IMR-90 (cell line): ENCODE measurements at regions not wholly inside any gene's neighbourhood (a gene's known extent, or its start where the extent isn't known, plus 50 kb on each side); places are given as distances from the start of the nearest gene placed in this dataset.

Experiments used
- ATAC-seq: fragments of 200-7000 bp; cut with Tn5 transposase; 2 replicates; pipeline ENCODE4 v1.9.1; 2020; ENCODE audit warnings: low read depth, mild to moderate bottlenecking, moderate library complexity
- BruUV-seq: library from RNA; stranded (reverse); fragments of 400-500 nt; replicated peaks from 2 replicates; lab custom pipeline; 2021; lab: Mats Ljungman, UMichigan
- CTCF ChIA-PET: fragments of 300-600 bp; formaldehyde crosslinking; extraction: SDS; loops from one replicate; lab custom pipeline; 2021; ENCODE audit warnings: antibody characterized with exemption; lab: Yijun Ruan, JAX
- POLR2A ChIA-PET: fragments of 300-600 bp; sonication (Branson Sonifier 250); formaldehyde crosslinking; loops from one replicate; lab custom pipeline; 2022; ENCODE audit warnings: antibody characterized with exemption; ENCODE audit not compliant: unreplicated experiment; lab: Charles Lee
- DNase-seq: peaks from one replicate; pipeline ENCODE4 v3.0.0; 2013
- H2AFZ ChIP-seq: replicated peaks from 2 replicates; pipeline ENCODE3; 2013; ENCODE audit warnings: low read length, mild to moderate bottlenecking; ENCODE audit not compliant: poor library complexity
- H2AK5ac ChIP-seq: 2 replicates; pipeline ENCODE4 v1.6.1; 2013; ENCODE audit warnings: low read depth, low read length, inconsistent platforms
- H2AK9ac ChIP-seq: replicated peaks from 2 replicates; pipeline ENCODE3; 2013; ENCODE audit warnings: mild to moderate bottlenecking, low read depth, low read length, moderate library complexity; ENCODE audit not compliant: poor library complexity
- H2BK120ac ChIP-seq: 2 replicates; pipeline ENCODE4 v1.6.1; 2013; ENCODE audit warnings: low read depth, low read length, inconsistent platforms
- H2BK15ac ChIP-seq: 3 replicates; pipeline ENCODE4 v1.6.1; 2013; ENCODE audit warnings: low read depth, low read length, inconsistent platforms
- H2BK20ac ChIP-seq: 2 replicates; pipeline ENCODE4 v1.6.1; 2013; ENCODE audit warnings: low read depth, mild to moderate bottlenecking, inconsistent platforms, low read length, moderate library complexity
- H2BK5ac ChIP-seq: 2 replicates; pipeline ENCODE4 v1.6.1; 2013; ENCODE audit warnings: mild to moderate bottlenecking, low read depth, low read length, inconsistent platforms; ENCODE audit not compliant: poor library complexity, severe bottlenecking
- H3K14ac ChIP-seq: replicated peaks from 2 replicates; pipeline ENCODE4 v1.6.1; 2013; ENCODE audit warnings: low read depth, low read length, inconsistent platforms
- H3K18ac ChIP-seq: 2 replicates; pipeline ENCODE4 v1.6.1; 2013; ENCODE audit warnings: low read depth, low read length, control low read depth
- H3K23ac ChIP-seq: 2 replicates; pipeline ENCODE4 v1.6.1; 2013; ENCODE audit warnings: low read depth, low read length, inconsistent platforms
- H3K27ac ChIP-seq: 2 replicates; pipeline ENCODE4 v1.5.1; 2013; ENCODE audit warnings: mild to moderate bottlenecking, control low read depth, low read length; ENCODE audit not compliant: insufficient read depth
- H3K27me3 ChIP-seq: 2 replicates; pipeline ENCODE4 v1.6.1; 2013; ENCODE audit warnings: low read length; ENCODE audit not compliant: control insufficient read depth, insufficient read depth
- H3K36me3 ChIP-seq: 2 replicates; pipeline ENCODE4 v1.6.1; 2013; ENCODE audit warnings: low read length, mixed read lengths; ENCODE audit not compliant: control insufficient read depth, insufficient read depth
- H3K4ac ChIP-seq: 2 replicates; pipeline ENCODE4 v1.6.1; 2013; ENCODE audit warnings: low read depth, low read length, inconsistent platforms
- H3K4me1 ChIP-seq: 2 replicates; pipeline ENCODE4 v1.6.1; 2013; ENCODE audit warnings: low read length, mixed read lengths; ENCODE audit not compliant: control insufficient read depth, insufficient read depth
- H3K4me2 ChIP-seq: 2 replicates; pipeline ENCODE4 v1.6.1; 2013; ENCODE audit warnings: low read depth, mild to moderate bottlenecking, control low read depth, low read length, moderate library complexity
- H3K4me3 ChIP-seq: 2 replicates; pipeline ENCODE4 v1.5.1; 2013; ENCODE audit warnings: low read depth, mild to moderate bottlenecking, control low read depth, low read length, moderate library complexity; ENCODE audit not compliant: insufficient read depth
- H3K56ac ChIP-seq: 2 replicates; pipeline ENCODE4 v1.6.1; 2013; ENCODE audit warnings: low read length, inconsistent platforms; ENCODE audit not compliant: insufficient read depth; ENCODE audit errors: extremely low read depth
- H3K79me1 ChIP-seq, 2 experiments: 2 replicates each; pipeline ENCODE4 v1.6.1; 2013; ENCODE audit warnings: low read length in 2 of 2, inconsistent platforms in 1 of 2, low read depth in 1 of 2
- H3K9ac ChIP-seq: 2 replicates; pipeline ENCODE4 v1.6.1; 2013; ENCODE audit warnings: low read depth, low read length, control low read depth
- H3K9me1 ChIP-seq: 2 replicates; pipeline ENCODE4 v1.6.1; 2013; ENCODE audit warnings: low read length, inconsistent platforms; ENCODE audit not compliant: insufficient read depth
- H3K9me3 ChIP-seq: 2 replicates; pipeline ENCODE4 v1.6.1; 2013; ENCODE audit warnings: low read length; ENCODE audit not compliant: control insufficient read depth, insufficient read depth
- H4K20me1 ChIP-seq: 2 replicates; pipeline ENCODE4 v1.6.1; 2013; ENCODE audit warnings: low read length, inconsistent platforms; ENCODE audit not compliant: insufficient read depth
- H4K5ac ChIP-seq: 2 replicates; pipeline ENCODE4 v1.6.1; 2013; ENCODE audit warnings: mild to moderate bottlenecking, low read depth, low read length, control low read depth
- H4K8ac ChIP-seq, 2 experiments: 2 replicates each; pipeline ENCODE4 v1.6.1; 2013; ENCODE audit warnings: low read depth in 2 of 2, low read length in 2 of 2, control low read depth in 1 of 2, inconsistent platforms in 1 of 2
- H4K91ac ChIP-seq: 2 replicates; pipeline ENCODE4 v1.6.1; 2013; ENCODE audit warnings: low read depth, low read length, inconsistent platforms; ENCODE audit not compliant: insufficient read depth
- CEBPB ChIP-seq: IDR thresholded peaks from 2 replicates; pipeline ENCODE4 v1.6.1; 2012; ENCODE audit warnings: low read depth, low read length, improper control_type of control experiment
- FOS ChIP-seq: fragments of 150-350 bp; IDR thresholded peaks from 2 replicates; pipeline ENCODE4 v1.6.1; 2016; ENCODE audit warnings: low read depth, low read length
- MXI1 ChIP-seq: IDR thresholded peaks from 2 replicates; pipeline ENCODE4 v1.6.1; 2012; ENCODE audit warnings: low read depth, mild to moderate bottlenecking, low read length, moderate library complexity, borderline replicate concordance
- POLR2A ChIP-seq: IDR thresholded peaks from 2 replicates; pipeline ENCODE4 v1.6.1; 2012; ENCODE audit warnings: mild to moderate bottlenecking, low read depth, low read length
- RAD21 ChIP-seq: IDR thresholded peaks from 2 replicates; pipeline ENCODE4 v1.6.1; 2012; ENCODE audit warnings: low read length, improper control_type of control experiment
- RCOR1 ChIP-seq: IDR thresholded peaks from 2 replicates; pipeline ENCODE4 v1.6.1; 2012; ENCODE audit warnings: mild to moderate bottlenecking, low read length, improper control_type of control experiment; ENCODE audit not compliant: insufficient replicate concordance
- RFX5 ChIP-seq: IDR thresholded peaks from 2 replicates; pipeline ENCODE4 v1.8.0; 2012; ENCODE audit warnings: low read depth, mild to moderate bottlenecking, low read length, moderate library complexity
- WGBS, 2 experiments: methylation state at CpG; one replicate each; pipeline versions ENCODE4 v1.1.5 to v1.1.7; 2013; ENCODE audit warnings: missing lambda C conversion rate in 2 of 2; ENCODE audit not compliant: insufficient read length in 1 of 2; ENCODE audit errors: extremely low coverage in 2 of 2; 5-methylcytosine and 5-hydroxymethylcytosine counted together
- dilution Hi-C: fragments of 300-500 bp; cut with HindIII; formaldehyde crosslinking; loops from one replicate; pipeline ENCODE4 v1.14.3; 2018; ENCODE audit warnings: low sequenced_read_pairs; ENCODE audit not compliant: unreplicated experiment
- in situ Hi-C: fragments of 300-500 bp; cut with MboI; formaldehyde crosslinking; loops from 3 replicates; pipeline ENCODE4 v1.14.3; 2019; ENCODE audit warnings: low sequenced_read_pairs, inconsistent platforms, mixed read lengths
- intact Hi-C: fragments of 100-400 bp; cut with micrococcal nuclease; formaldehyde crosslinking; loops from 2 replicates; pipeline ENCODE4 v1.10.0; 2022
- TF ChIP-seq, protein P1 (sequence below): fragments of 150-350 bp; IDR thresholded peaks from 2 replicates; pipeline ENCODE4 v1.6.1; 2017; ENCODE audit warnings: mild to moderate bottlenecking, antibody characterized with exemption, low read length, low read depth

DNA sequence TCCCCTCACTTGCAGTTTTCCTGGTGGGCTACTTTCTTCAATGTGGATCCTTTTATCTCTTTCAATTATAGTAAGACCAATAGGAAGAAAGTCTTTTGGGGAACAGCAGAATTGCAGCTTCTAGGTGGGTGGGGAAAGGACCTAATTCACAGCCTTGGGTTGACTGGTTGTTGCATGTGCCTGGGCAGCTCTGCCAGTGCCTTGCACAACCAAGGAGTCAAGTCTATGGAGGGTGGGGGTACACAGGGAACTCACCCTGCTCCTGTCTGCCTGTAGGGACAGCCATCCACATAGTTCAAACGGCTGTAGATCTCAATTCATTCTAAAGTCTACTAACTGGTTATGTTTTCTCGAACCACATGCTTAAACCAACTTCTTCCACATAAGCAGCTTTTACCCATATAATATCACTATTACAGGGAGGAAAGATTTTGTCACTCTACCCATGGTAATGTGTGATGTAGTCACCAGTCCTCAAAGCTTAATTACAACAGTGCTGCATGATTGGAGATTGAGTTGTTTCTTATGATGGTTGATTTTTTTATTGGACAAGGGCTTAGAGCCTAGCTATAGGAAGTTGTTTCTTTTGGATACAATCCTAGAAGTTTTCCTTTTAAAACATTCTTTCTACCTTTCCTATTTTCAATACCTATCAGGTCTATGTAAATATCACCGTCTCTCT is 117.7 kb upstream of the FRMD6 start:
- POLR2A ChIA-PET, result interaction anchor here (0.7 to 0.9 kb wide), 2 partner anchors 91 to 140 kb away, joined by 3 to 5 read pairs; no protein-coding TSS in a partner anchor

More for the DNA sequence above, 117.7 kb upstream of the FRMD6 start:
- in situ Hi-C loops (no loop called here), intact Hi-C loops (loop anchor here (5.0 kb wide), 1 partner anchor 137 kb away; no protein-coding TSS in a partner anchor), dilution Hi-C loops (no loop called here)
- Histone ChIP-seq H3K9me3 (no peaks in the 10 kb centered on the region), H4K8ac (peak overlapping the region; percentile 39 to 80; a peak in 3 of 4 replicates), H2BK15ac (peak overlapping the region; percentile 85; the same call in 2 of the 3 replicates), H4K20me1 (no peaks in the 10 kb centered on the region), H4K91ac (peak overlapping the region; percentile 80), H2AFZ (peak overlapping the region; percentile 68), H3K18ac (peak overlapping the region; percentile 96), H3K4me2 (no peak overlapping the region), H2AK9ac (peak overlapping the region; percentile 39), H3K9me1 (peaks cover 9% of the 10 kb centered on the region), H3K4ac (peak overlapping the region; percentile 79), H3K9ac (no peak overlapping the region), H3K4me3 (no peak overlapping the region), H3K56ac (peak overlapping the region; percentile 41; the same call in 1 of the 2 replicates), H3K36me3 (no peaks in the 10 kb centered on the region), H3K27ac (no peak overlapping the region; the same call in 1 of the 2 replicates), H3K23ac (peak overlapping the region; percentile 51; the same call in 1 of the 2 replicates), H2BK20ac (peak overlapping the region; percentile 90), H3K79me1 (no peaks in the 10 kb centered on the region), H2BK5ac (peak overlapping the region; percentile 42), H2AK5ac (peak overlapping the region; percentile 91), H3K27me3 (no peaks in the 10 kb centered on the region), H3K14ac (peak overlapping the region; percentile 81), H4K5ac (peak overlapping the region; percentile 85; the same call in 1 of the 2 replicates), H2BK120ac (peak overlapping the region; percentile 87), H3K4me1 (peaks cover 15% of the 10 kb centered on the region)
- BruUV-seq, result no TSS peak
- DNase-seq, result no peak
- TF ChIP-seq RCOR1 (no peak), MXI1 (no peak), RFX5 (no peak), CEBPB (0 out of 2 replicates have a peak, but pooled peaks have one; percentile 9), RAD21 (no peak), POLR2A (no peak), FOS (no peak)
- TF ChIP-seq, protein P1, sequence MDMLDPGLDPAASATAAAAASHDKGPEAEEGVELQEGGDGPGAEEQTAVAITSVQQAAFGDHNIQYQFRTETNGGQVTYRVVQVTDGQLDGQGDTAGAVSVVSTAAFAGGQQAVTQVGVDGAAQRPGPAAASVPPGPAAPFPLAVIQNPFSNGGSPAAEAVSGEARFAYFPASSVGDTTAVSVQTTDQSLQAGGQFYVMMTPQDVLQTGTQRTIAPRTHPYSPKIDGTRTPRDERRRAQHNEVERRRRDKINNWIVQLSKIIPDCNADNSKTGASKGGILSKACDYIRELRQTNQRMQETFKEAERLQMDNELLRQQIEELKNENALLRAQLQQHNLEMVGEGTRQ, result no peak
- no peak for ATAC-seq
- CTCF ChIA-PET, result interaction anchor here (1.0 kb wide), 1 partner anchor 30 kb away, joined by 4 read pairs; no protein-coding TSS in a partner anchor
- no CpG with 5 or more reads among the region's 3 CpGs for WGBS, 2 experiments
